IMR-90 (cell line): ENCODE measurements at regions not wholly inside any gene's neighbourhood (a gene's known extent, or its start where the extent isn't known, plus 50 kb on each side); places are given as distances from the start of the nearest gene placed in this dataset.

Source experiments
- ATAC-seq: fragments of 200-7000 bp; cut with Tn5 transposase; 2 replicates; pipeline ENCODE4 v1.9.1; 2020; ENCODE audit warnings: low read depth, mild to moderate bottlenecking, moderate library complexity
- BruUV-seq: library from RNA; stranded (reverse); fragments of 400-500 nt; replicated peaks from 2 replicates; lab custom pipeline; 2021; lab: Mats Ljungman, UMichigan
- CTCF ChIA-PET: fragments of 300-600 bp; formaldehyde crosslinking; extraction: SDS; loops from one replicate; lab custom pipeline; 2021; ENCODE audit warnings: antibody characterized with exemption; lab: Yijun Ruan, JAX
- POLR2A ChIA-PET: fragments of 300-600 bp; sonication (Branson Sonifier 250); formaldehyde crosslinking; loops from one replicate; lab custom pipeline; 2022; ENCODE audit warnings: antibody characterized with exemption; ENCODE audit not compliant: unreplicated experiment; lab: Charles Lee
- DNase-seq: peaks from one replicate; pipeline ENCODE4 v3.0.0; 2013
- H2AFZ ChIP-seq: replicated peaks from 2 replicates; pipeline ENCODE3; 2013; ENCODE audit warnings: low read length, mild to moderate bottlenecking; ENCODE audit not compliant: poor library complexity
- H2AK5ac ChIP-seq: 2 replicates; pipeline ENCODE4 v1.6.1; 2013; ENCODE audit warnings: low read depth, low read length, inconsistent platforms
- H2AK9ac ChIP-seq: replicated peaks from 2 replicates; pipeline ENCODE3; 2013; ENCODE audit warnings: mild to moderate bottlenecking, low read depth, low read length, moderate library complexity; ENCODE audit not compliant: poor library complexity
- H2BK120ac ChIP-seq: 2 replicates; pipeline ENCODE4 v1.6.1; 2013; ENCODE audit warnings: low read depth, low read length, inconsistent platforms
- H2BK15ac ChIP-seq: 3 replicates; pipeline ENCODE4 v1.6.1; 2013; ENCODE audit warnings: low read depth, low read length, inconsistent platforms
- H2BK20ac ChIP-seq: 2 replicates; pipeline ENCODE4 v1.6.1; 2013; ENCODE audit warnings: low read depth, mild to moderate bottlenecking, inconsistent platforms, low read length, moderate library complexity
- H2BK5ac ChIP-seq: 2 replicates; pipeline ENCODE4 v1.6.1; 2013; ENCODE audit warnings: mild to moderate bottlenecking, low read depth, low read length, inconsistent platforms; ENCODE audit not compliant: poor library complexity, severe bottlenecking
- H3K14ac ChIP-seq: replicated peaks from 2 replicates; pipeline ENCODE4 v1.6.1; 2013; ENCODE audit warnings: low read depth, low read length, inconsistent platforms
- H3K18ac ChIP-seq: 2 replicates; pipeline ENCODE4 v1.6.1; 2013; ENCODE audit warnings: low read depth, low read length, control low read depth
- H3K23ac ChIP-seq: 2 replicates; pipeline ENCODE4 v1.6.1; 2013; ENCODE audit warnings: low read depth, low read length, inconsistent platforms
- H3K27ac ChIP-seq: 2 replicates; pipeline ENCODE4 v1.5.1; 2013; ENCODE audit warnings: mild to moderate bottlenecking, control low read depth, low read length; ENCODE audit not compliant: insufficient read depth
- H3K27me3 ChIP-seq: 2 replicates; pipeline ENCODE4 v1.6.1; 2013; ENCODE audit warnings: low read length; ENCODE audit not compliant: control insufficient read depth, insufficient read depth
- H3K36me3 ChIP-seq: 2 replicates; pipeline ENCODE4 v1.6.1; 2013; ENCODE audit warnings: low read length, mixed read lengths; ENCODE audit not compliant: control insufficient read depth, insufficient read depth
- H3K4ac ChIP-seq: 2 replicates; pipeline ENCODE4 v1.6.1; 2013; ENCODE audit warnings: low read depth, low read length, inconsistent platforms
- H3K4me1 ChIP-seq: 2 replicates; pipeline ENCODE4 v1.6.1; 2013; ENCODE audit warnings: low read length, mixed read lengths; ENCODE audit not compliant: control insufficient read depth, insufficient read depth
- H3K4me2 ChIP-seq: 2 replicates; pipeline ENCODE4 v1.6.1; 2013; ENCODE audit warnings: low read depth, mild to moderate bottlenecking, control low read depth, low read length, moderate library complexity
- H3K4me3 ChIP-seq: 2 replicates; pipeline ENCODE4 v1.5.1; 2013; ENCODE audit warnings: low read depth, mild to moderate bottlenecking, control low read depth, low read length, moderate library complexity; ENCODE audit not compliant: insufficient read depth
- H3K56ac ChIP-seq: 2 replicates; pipeline ENCODE4 v1.6.1; 2013; ENCODE audit warnings: low read length, inconsistent platforms; ENCODE audit not compliant: insufficient read depth; ENCODE audit errors: extremely low read depth
- H3K79me1 ChIP-seq, 2 experiments: 2 replicates each; pipeline ENCODE4 v1.6.1; 2013; ENCODE audit warnings: low read length in 2 of 2, inconsistent platforms in 1 of 2, low read depth in 1 of 2
- H3K9ac ChIP-seq: 2 replicates; pipeline ENCODE4 v1.6.1; 2013; ENCODE audit warnings: low read depth, low read length, control low read depth
- H3K9me1 ChIP-seq: 2 replicates; pipeline ENCODE4 v1.6.1; 2013; ENCODE audit warnings: low read length, inconsistent platforms; ENCODE audit not compliant: insufficient read depth
- H3K9me3 ChIP-seq: 2 replicates; pipeline ENCODE4 v1.6.1; 2013; ENCODE audit warnings: low read length; ENCODE audit not compliant: control insufficient read depth, insufficient read depth
- H4K20me1 ChIP-seq: 2 replicates; pipeline ENCODE4 v1.6.1; 2013; ENCODE audit warnings: low read length, inconsistent platforms; ENCODE audit not compliant: insufficient read depth
- H4K5ac ChIP-seq: 2 replicates; pipeline ENCODE4 v1.6.1; 2013; ENCODE audit warnings: mild to moderate bottlenecking, low read depth, low read length, control low read depth
- H4K8ac ChIP-seq, 2 experiments: 2 replicates each; pipeline ENCODE4 v1.6.1; 2013; ENCODE audit warnings: low read depth in 2 of 2, low read length in 2 of 2, control low read depth in 1 of 2, inconsistent platforms in 1 of 2
- H4K91ac ChIP-seq: 2 replicates; pipeline ENCODE4 v1.6.1; 2013; ENCODE audit warnings: low read depth, low read length, inconsistent platforms; ENCODE audit not compliant: insufficient read depth
- CEBPB ChIP-seq: IDR thresholded peaks from 2 replicates; pipeline ENCODE4 v1.6.1; 2012; ENCODE audit warnings: low read depth, low read length, improper control_type of control experiment
- CTCF ChIP-seq: conservative IDR thresholded peaks from 2 replicates; pipeline ENCODE4 v1.5.1; 2012; ENCODE audit warnings: mild to moderate bottlenecking, low read depth, low read length, improper control_type of control experiment
- FOS ChIP-seq: fragments of 150-350 bp; IDR thresholded peaks from 2 replicates; pipeline ENCODE4 v1.6.1; 2016; ENCODE audit warnings: low read depth, low read length
- MXI1 ChIP-seq: IDR thresholded peaks from 2 replicates; pipeline ENCODE4 v1.6.1; 2012; ENCODE audit warnings: low read depth, mild to moderate bottlenecking, low read length, moderate library complexity, borderline replicate concordance
- NFE2L2 ChIP-seq: fragments of 150-350 bp; IDR thresholded peaks from 2 replicates; pipeline ENCODE4 v1.6.1; 2016; ENCODE audit warnings: low read depth, mild to moderate bottlenecking, low read length
- RCOR1 ChIP-seq: IDR thresholded peaks from 2 replicates; pipeline ENCODE4 v1.6.1; 2012; ENCODE audit warnings: mild to moderate bottlenecking, low read length, improper control_type of control experiment; ENCODE audit not compliant: insufficient replicate concordance
- RFX5 ChIP-seq: IDR thresholded peaks from 2 replicates; pipeline ENCODE4 v1.8.0; 2012; ENCODE audit warnings: low read depth, mild to moderate bottlenecking, low read length, moderate library complexity
- WGBS, 2 experiments: methylation state at CpG; one replicate each; pipeline versions ENCODE4 v1.1.5 to v1.1.7; 2013; ENCODE audit warnings: missing lambda C conversion rate in 2 of 2; ENCODE audit not compliant: insufficient read length in 1 of 2; ENCODE audit errors: extremely low coverage in 2 of 2; 5-methylcytosine and 5-hydroxymethylcytosine counted together
- dilution Hi-C: fragments of 300-500 bp; cut with HindIII; formaldehyde crosslinking; loops from one replicate; pipeline ENCODE4 v1.14.3; 2018; ENCODE audit warnings: low sequenced_read_pairs; ENCODE audit not compliant: unreplicated experiment
- in situ Hi-C: fragments of 300-500 bp; cut with MboI; formaldehyde crosslinking; loops from 3 replicates; pipeline ENCODE4 v1.14.3; 2019; ENCODE audit warnings: low sequenced_read_pairs, inconsistent platforms, mixed read lengths
- intact Hi-C: fragments of 100-400 bp; cut with micrococcal nuclease; formaldehyde crosslinking; loops from 2 replicates; pipeline ENCODE4 v1.10.0; 2022

GRCh38 chr6:142613981-142614380 is 312.2 kb downstream of the ADGRG6 start:
- H3K27ac ChIP-seq, result no peak overlapping the region
- no peak overlapping the region for H3K23ac ChIP-seq
- no peak overlapping the region for H2BK15ac ChIP-seq
- H3K9me1 ChIP-seq, result no peaks in the 10 kb centered on the region
- H3K79me1 ChIP-seq, result no peaks in the 10 kb centered on the region
- H3K4me3 ChIP-seq, result no peak overlapping the region
- WGBS, 2 experiments, result 86% methylated on average over 2 of the region's 2 CpGs; no CpG with 5 or more reads in 1 of the 2 experiments
- H2BK5ac ChIP-seq, result no peak overlapping the region
- peaks cover 3% of the 10 kb centered on the region; the same call in 1 of the 2 replicates for H3K9me3 ChIP-seq
- H2BK20ac ChIP-seq, result no peak overlapping the region
- TF ChIP-seq FOS (no peak), CTCF (no peak), RFX5 (no peak), CEBPB (no peak), RCOR1 (no peak), MXI1 (no peak), NFE2L2 (no peak)
- dilution Hi-C loops (no loop called here), intact Hi-C loops (no loop called here), in situ Hi-C loops (no loop called here)
- H3K14ac ChIP-seq, result no peak overlapping the region
- no peak overlapping the region for H3K18ac ChIP-seq
- no peak overlapping the region for H2AK5ac ChIP-seq
- POLR2A ChIA-PET, result no interaction called here
- no peaks in the 10 kb centered on the region for H3K4me1 ChIP-seq
- no peak overlapping the region for H2AK9ac ChIP-seq
- no peak overlapping the region for H3K4me2 ChIP-seq
- BruUV-seq, result no TSS peak
- H4K20me1 ChIP-seq, result no peaks in the 10 kb centered on the region
- no peak overlapping the region for H2BK120ac ChIP-seq
- no peak overlapping the region for H3K56ac ChIP-seq
- DNase-seq (peak; percentile 1), ATAC-seq (no peak)
- H4K8ac ChIP-seq, result no peak overlapping the region
- H3K9ac ChIP-seq, result no peak overlapping the region
- no peaks in the 10 kb centered on the region for H3K36me3 ChIP-seq
- H4K91ac ChIP-seq, result no peak overlapping the region
- H4K5ac ChIP-seq, result no peak overlapping the region
- CTCF ChIA-PET, result no interaction called here
- H3K27me3 ChIP-seq, result peaks cover 20% of the 10 kb centered on the region
- no peak overlapping the region for H2AFZ ChIP-seq
- no peak overlapping the region for H3K4ac ChIP-seq
